NB4 (cell line): ENCODE measurements at regions not wholly inside any gene's neighbourhood (a gene's known extent, or its start where the extent isn't known, plus 50 kb on each side); places are given as distances from the start of the nearest gene placed in this dataset.

Experiments used
- MYC ChIP-seq: IDR thresholded peaks from 2 replicates; pipeline ENCODE4 v1.6.1; 2011; ENCODE audit warnings: low read depth, low read length
- POLR2A ChIP-seq: IDR thresholded peaks from 2 replicates; pipeline ENCODE4 v1.6.1; 2011; ENCODE audit warnings: mild to moderate bottlenecking; ENCODE audit not compliant: insufficient read length; ENCODE audit errors: extremely low read depth
- TF ChIP-seq, protein P1 (sequence below): IDR thresholded peaks from one replicate; pipeline ENCODE4 v1.5.1; 2012; ENCODE audit warnings: low read depth, low read length
- TF ChIP-seq, protein P2 (sequence below): IDR thresholded peaks from 2 replicates; pipeline ENCODE4 v1.6.1; 2011; ENCODE audit warnings: low read depth, low read length

GRCh38 chr7:109842386-109842785 is 1248.5 kb upstream of the LRRN3 start:
- TF ChIP-seq, protein P1, sequence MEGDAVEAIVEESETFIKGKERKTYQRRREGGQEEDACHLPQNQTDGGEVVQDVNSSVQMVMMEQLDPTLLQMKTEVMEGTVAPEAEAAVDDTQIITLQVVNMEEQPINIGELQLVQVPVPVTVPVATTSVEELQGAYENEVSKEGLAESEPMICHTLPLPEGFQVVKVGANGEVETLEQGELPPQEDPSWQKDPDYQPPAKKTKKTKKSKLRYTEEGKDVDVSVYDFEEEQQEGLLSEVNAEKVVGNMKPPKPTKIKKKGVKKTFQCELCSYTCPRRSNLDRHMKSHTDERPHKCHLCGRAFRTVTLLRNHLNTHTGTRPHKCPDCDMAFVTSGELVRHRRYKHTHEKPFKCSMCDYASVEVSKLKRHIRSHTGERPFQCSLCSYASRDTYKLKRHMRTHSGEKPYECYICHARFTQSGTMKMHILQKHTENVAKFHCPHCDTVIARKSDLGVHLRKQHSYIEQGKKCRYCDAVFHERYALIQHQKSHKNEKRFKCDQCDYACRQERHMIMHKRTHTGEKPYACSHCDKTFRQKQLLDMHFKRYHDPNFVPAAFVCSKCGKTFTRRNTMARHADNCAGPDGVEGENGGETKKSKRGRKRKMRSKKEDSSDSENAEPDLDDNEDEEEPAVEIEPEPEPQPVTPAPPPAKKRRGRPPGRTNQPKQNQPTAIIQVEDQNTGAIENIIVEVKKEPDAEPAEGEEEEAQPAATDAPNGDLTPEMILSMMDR: no peak
- no peak for TF ChIP-seq POLR2A
- TF ChIP-seq, protein P2, sequence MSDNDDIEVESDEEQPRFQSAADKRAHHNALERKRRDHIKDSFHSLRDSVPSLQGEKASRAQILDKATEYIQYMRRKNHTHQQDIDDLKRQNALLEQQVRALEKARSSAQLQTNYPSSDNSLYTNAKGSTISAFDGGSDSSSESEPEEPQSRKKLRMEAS: no peak
- TF ChIP-seq MYC: no peak
